ENCODE measurements at regions not wholly inside any gene's neighbourhood (a gene's known extent, or its start where the extent isn't known, plus 50 kb on each side); places are given as distances from the start of the nearest gene placed in this dataset.

DNA sequence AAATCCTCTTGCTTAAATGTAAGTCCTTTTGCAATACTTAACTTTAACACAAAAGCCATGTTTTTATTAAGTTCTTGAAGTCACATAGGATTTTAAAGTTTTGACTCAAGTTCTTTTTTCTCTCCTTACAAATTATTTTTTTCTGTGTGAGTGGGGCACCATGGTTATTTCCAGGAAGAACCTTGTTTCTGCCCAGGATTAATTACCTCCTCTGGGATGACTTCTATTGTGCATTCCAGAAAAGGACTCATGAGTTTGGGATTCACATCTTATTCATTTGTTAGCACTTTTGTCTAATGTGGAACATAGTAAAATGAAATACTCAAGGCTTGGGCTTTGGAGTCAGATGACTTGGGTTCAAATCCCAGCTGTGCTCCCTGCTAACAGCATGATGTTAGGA, 421.4 kb upstream of the WWC1 start:
- Histone ChIP-seq H3K9me3 (ENCODE audit: insufficient read depth, low read length) (no peaks in the 10 kb centered on the region), H3K79me2 (ENCODE audit: insufficient read depth, low read length) (no peaks in the 10 kb centered on the region), H3F3A (ENCODE audit: insufficient read depth) (no peaks in the 10 kb centered on the region), H3K9me2 (replicated peaks; ENCODE audit: insufficient read depth, low read length) (no peaks in the 10 kb centered on the region), H4K20me1 (ENCODE audit: low read depth, low read length) (no peaks in the 10 kb centered on the region), H3K36me3 (ENCODE audit: low read length) (no peaks in the 10 kb centered on the region), H3K27ac (ENCODE audit: low read depth, low read length) (no peak overlapping the region), H3K4me3 (ENCODE audit: insufficient read depth, low read length, poor library complexity, severe bottlenecking) (no peak overlapping the region), H2AFZ (ENCODE audit: low read depth, low read length, severe bottlenecking) (no peak overlapping the region), H3K4me2 (ENCODE audit: low read depth, low read length, poor library complexity, severe bottlenecking) (no peak overlapping the region), H3K27me3 (ENCODE audit: low read length) (no peaks in the 10 kb centered on the region), H3K9ac (ENCODE audit: low read length) (no peak overlapping the region)
- no peak for TF ChIP-seq EZH2phosphoT487 (conservative IDR thresholded peaks at IDR 0.05; ENCODE audit: low read length)
- TF ChIP-seq, protein P1, sequence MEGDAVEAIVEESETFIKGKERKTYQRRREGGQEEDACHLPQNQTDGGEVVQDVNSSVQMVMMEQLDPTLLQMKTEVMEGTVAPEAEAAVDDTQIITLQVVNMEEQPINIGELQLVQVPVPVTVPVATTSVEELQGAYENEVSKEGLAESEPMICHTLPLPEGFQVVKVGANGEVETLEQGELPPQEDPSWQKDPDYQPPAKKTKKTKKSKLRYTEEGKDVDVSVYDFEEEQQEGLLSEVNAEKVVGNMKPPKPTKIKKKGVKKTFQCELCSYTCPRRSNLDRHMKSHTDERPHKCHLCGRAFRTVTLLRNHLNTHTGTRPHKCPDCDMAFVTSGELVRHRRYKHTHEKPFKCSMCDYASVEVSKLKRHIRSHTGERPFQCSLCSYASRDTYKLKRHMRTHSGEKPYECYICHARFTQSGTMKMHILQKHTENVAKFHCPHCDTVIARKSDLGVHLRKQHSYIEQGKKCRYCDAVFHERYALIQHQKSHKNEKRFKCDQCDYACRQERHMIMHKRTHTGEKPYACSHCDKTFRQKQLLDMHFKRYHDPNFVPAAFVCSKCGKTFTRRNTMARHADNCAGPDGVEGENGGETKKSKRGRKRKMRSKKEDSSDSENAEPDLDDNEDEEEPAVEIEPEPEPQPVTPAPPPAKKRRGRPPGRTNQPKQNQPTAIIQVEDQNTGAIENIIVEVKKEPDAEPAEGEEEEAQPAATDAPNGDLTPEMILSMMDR (IDR thresholded peaks at IDR 0.05; ENCODE audit: insufficient read depth, low read length, poor library complexity, severe bottlenecking) = no peak

DNA sequence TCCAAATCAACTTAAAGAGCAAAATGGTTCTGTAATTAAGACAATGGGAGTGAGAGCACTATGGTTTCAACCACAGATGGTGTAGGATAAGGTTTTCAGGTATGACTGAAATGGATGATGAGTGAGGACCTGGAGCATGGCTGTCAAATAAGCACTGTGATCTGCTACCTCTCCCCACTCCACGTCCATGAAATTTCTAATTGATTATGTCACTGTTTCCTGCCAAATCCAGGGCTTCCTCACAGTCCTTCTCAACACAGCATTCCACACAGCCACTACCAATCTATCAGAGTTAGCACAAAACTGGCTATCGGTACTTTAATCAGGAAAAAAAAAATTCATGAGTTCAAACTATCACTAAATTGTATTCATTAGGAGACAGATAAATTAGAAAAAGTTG, 420.4 kb upstream of the WWC1 start:
- H3K9ac ChIP-seq (ENCODE audit: low read length) = no peak overlapping the region
- H3K4me3 ChIP-seq (ENCODE audit: insufficient read depth, low read length, poor library complexity, severe bottlenecking) = no peak overlapping the region
- no peak for TF ChIP-seq EZH2phosphoT487 (conservative IDR thresholded peaks at IDR 0.05; ENCODE audit: low read length)
- TF ChIP-seq, protein P1 (IDR thresholded peaks at IDR 0.05; ENCODE audit: insufficient read depth, low read length, poor library complexity, severe bottlenecking) = no peak
- no peaks in the 10 kb centered on the region for H4K20me1 ChIP-seq (ENCODE audit: low read depth, low read length)
- H3K27ac ChIP-seq (ENCODE audit: low read depth, low read length) = no peak overlapping the region
- no peaks in the 10 kb centered on the region for H3K27me3 ChIP-seq (ENCODE audit: low read length)
- H3F3A ChIP-seq (ENCODE audit: insufficient read depth) = no peaks in the 10 kb centered on the region
- H3K79me2 ChIP-seq (ENCODE audit: insufficient read depth, low read length) = no peaks in the 10 kb centered on the region
- H2AFZ ChIP-seq (ENCODE audit: low read depth, low read length, severe bottlenecking) = no peak overlapping the region
- H3K36me3 ChIP-seq (ENCODE audit: low read length) = no peaks in the 10 kb centered on the region
- H3K9me2 ChIP-seq (replicated peaks; ENCODE audit: insufficient read depth, low read length) = no peaks in the 10 kb centered on the region
- no peak overlapping the region for H3K4me2 ChIP-seq (ENCODE audit: low read depth, low read length, poor library complexity, severe bottlenecking)
- no peaks in the 10 kb centered on the region for H3K9me3 ChIP-seq (ENCODE audit: insufficient read depth, low read length)

DNA sequence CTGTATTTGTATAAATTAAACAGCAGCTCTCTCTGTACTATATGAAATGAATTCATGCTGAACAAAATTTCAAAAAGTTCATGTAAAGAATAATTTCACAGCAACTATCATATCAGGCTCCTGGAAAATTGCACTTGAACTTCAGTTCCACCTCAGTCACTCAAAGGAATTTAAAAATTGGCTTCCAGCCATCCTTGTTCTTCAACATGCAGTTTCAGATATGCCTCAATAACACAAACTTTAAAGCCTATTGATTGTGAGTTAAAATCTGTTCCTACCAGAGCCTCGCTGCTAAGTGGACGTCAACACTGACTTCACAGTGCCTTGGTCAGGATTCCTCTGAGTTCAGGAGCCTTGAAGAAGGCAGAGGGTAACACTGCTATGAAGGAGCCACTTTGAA, 418.7 kb upstream of the WWC1 start:
- Histone ChIP-seq H2AFZ (ENCODE audit: low read depth, low read length, severe bottlenecking) (no peak overlapping the region), H4K20me1 (ENCODE audit: low read depth, low read length) (no peaks in the 10 kb centered on the region), H3K36me3 (ENCODE audit: low read length) (no peaks in the 10 kb centered on the region), H3K4me2 (ENCODE audit: low read depth, low read length, poor library complexity, severe bottlenecking) (no peak overlapping the region), H3K9ac (ENCODE audit: low read length) (no peak overlapping the region), H3K9me3 (ENCODE audit: insufficient read depth, low read length) (no peaks in the 10 kb centered on the region), H3K27ac (ENCODE audit: low read depth, low read length) (no peak overlapping the region), H3K27me3 (ENCODE audit: low read length) (no peaks in the 10 kb centered on the region), H3K9me2 (replicated peaks; ENCODE audit: insufficient read depth, low read length) (no peaks in the 10 kb centered on the region), H3F3A (ENCODE audit: insufficient read depth) (no peaks in the 10 kb centered on the region), H3K79me2 (ENCODE audit: insufficient read depth, low read length) (no peaks in the 10 kb centered on the region), H3K4me3 (ENCODE audit: insufficient read depth, low read length, poor library complexity, severe bottlenecking) (no peak overlapping the region)
- TF ChIP-seq EZH2phosphoT487 (conservative IDR thresholded peaks at IDR 0.05; ENCODE audit: low read length) = no peak
- TF ChIP-seq, protein P1 (IDR thresholded peaks at IDR 0.05; ENCODE audit: insufficient read depth, low read length, poor library complexity, severe bottlenecking) = no peak

Measured in SU-DHL-6 (cell line).